A673 (cell line): ENCODE measurements at regions not wholly inside any gene's neighbourhood (a gene's known extent, or its start where the extent isn't known, plus 50 kb on each side); places are given as distances from the start of the nearest gene placed in this dataset.

ENCODE experiments used
- BruUV-seq: library from RNA; stranded (reverse); fragments of 400-500 nt; replicated peaks from 2 replicates; lab custom pipeline; 2021; lab: Mats Ljungman, UMichigan
- CTCF ChIA-PET: fragments of 300-600 bp; sonication (Branson Sonifier 250); formaldehyde crosslinking; loops from one replicate; lab custom pipeline; 2022; ENCODE audit warnings: antibody characterized with exemption; lab: Charles Lee
- POLR2A ChIA-PET: fragments of 300-600 bp; sonication (Branson Sonifier 250); formaldehyde crosslinking; loops from one replicate; lab custom pipeline; 2022; ENCODE audit warnings: antibody characterized with exemption; ENCODE audit not compliant: low non-redundant PET; lab: Charles Lee
- DNase-seq: peaks from one replicate; pipeline ENCODE4 v3.0.0-alpha.2; 2015; ENCODE audit warnings: low spot score
- H3K27ac ChIP-seq: fragments of 200-600 bp; sonication (generic); 2 replicates; pipeline ENCODE4 v1.5.1; 2016; ENCODE audit warnings: mixed run types, low read depth, mild to moderate bottlenecking, mixed read lengths, antibody characterized with exemption, low read length; ENCODE audit not compliant: poor library complexity, severe bottlenecking
- H3K27me3 ChIP-seq: fragments of 200-600 bp; sonication (generic); replicated peaks from 2 replicates; pipeline ENCODE4 v1.6.1; 2017; ENCODE audit warnings: mixed run types, low read depth, mild to moderate bottlenecking, mixed read lengths, antibody characterized with exemption, low read length; ENCODE audit not compliant: insufficient read depth, poor library complexity
- H3K36me3 ChIP-seq: fragments of 200-600 bp; sonication (generic); 2 replicates; pipeline ENCODE4 v1.6.1; 2016; ENCODE audit warnings: mixed run types, mild to moderate bottlenecking, mixed read lengths, antibody characterized with exemption, low read length; ENCODE audit not compliant: insufficient read depth, poor library complexity, severe bottlenecking
- H3K4me1 ChIP-seq: fragments of 200-600 bp; sonication (generic); 2 replicates; pipeline ENCODE4 v1.6.1; 2017; ENCODE audit warnings: mixed run types, mild to moderate bottlenecking, mixed read lengths, antibody characterized with exemption, low read length; ENCODE audit not compliant: insufficient read depth, poor library complexity, severe bottlenecking
- H3K4me3 ChIP-seq: fragments of 200-600 bp; sonication (generic); 2 replicates; pipeline ENCODE4 v1.5.1; 2016; ENCODE audit warnings: low read depth, mixed run types, mild to moderate bottlenecking, mixed read lengths, low read length; ENCODE audit not compliant: poor library complexity, severe bottlenecking
- H3K9me3 ChIP-seq: fragments of 200-600 bp; sonication (generic); 2 replicates; pipeline ENCODE4 v1.6.1; 2016; ENCODE audit warnings: mixed run types, low read depth, mild to moderate bottlenecking, mixed read lengths, antibody characterized with exemption, low read length; ENCODE audit not compliant: poor library complexity, severe bottlenecking
- CTCF ChIP-seq: fragments of 300-800, 200-600 bp; sonication (generic); conservative IDR thresholded peaks from 2 replicates; pipeline ENCODE4 v1.5.1; 2017; ENCODE audit warnings: low read depth, mild to moderate bottlenecking, antibody characterized with exemption, low read length, moderate library complexity, mixed read lengths
- EZH2 ChIP-seq: fragments of 200-600 bp; sonication (generic); IDR thresholded peaks from 2 replicates; pipeline ENCODE4 v1.6.1; 2017; ENCODE audit warnings: borderline replicate concordance, low read depth, mild to moderate bottlenecking, mixed read lengths, antibody characterized with exemption, low read length; ENCODE audit not compliant: poor library complexity, severe bottlenecking
- intact Hi-C: fragments of 100-400 bp; cut with micrococcal nuclease; formaldehyde crosslinking; loops from one replicate; pipeline ENCODE4 v1.10.0; 2022; ENCODE audit not compliant: unreplicated experiment

GRCh38 chr4:122203407-122203806 lies 51.3 kb downstream of the BLTP1 start:
- H3K27ac ChIP-seq: no peak overlapping the region
- H3K36me3 ChIP-seq: no peaks in the 10 kb centered on the region
- intact Hi-C loops: loop anchor here (5.0 kb wide), 1 partner anchor 374 kb away; no protein-coding TSS in a partner anchor
- H3K4me3 ChIP-seq: no peak overlapping the region
- ChIA-PET CTCF (no interaction called here), POLR2A (no interaction called here)
- H3K27me3 ChIP-seq: no peaks in the 10 kb centered on the region
- H3K4me1 ChIP-seq: no peaks in the 10 kb centered on the region
- no TSS peak for BruUV-seq
- no peaks in the 10 kb centered on the region for H3K9me3 ChIP-seq
- no peak for DNase-seq
- TF ChIP-seq EZH2 (no peak), CTCF (no peak)

DNA sequence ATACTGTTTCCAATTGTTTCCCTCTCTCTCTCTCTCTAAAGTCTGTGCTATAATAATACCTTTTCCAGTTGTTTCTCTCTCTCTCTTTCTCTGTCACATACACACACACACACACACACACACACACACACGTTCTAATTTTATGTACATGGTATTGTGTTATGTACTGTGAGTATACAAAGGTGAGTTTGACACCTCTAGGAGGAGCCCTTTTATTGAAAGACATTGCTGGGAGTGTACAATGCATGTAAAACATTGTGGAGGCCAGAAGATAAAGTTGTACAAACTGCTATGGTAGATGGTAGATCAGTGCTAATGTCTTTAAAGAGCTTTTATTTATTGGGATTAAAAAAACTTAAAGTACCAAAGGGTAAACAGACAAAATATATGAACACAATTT lies 53.6 kb downstream of the BLTP1 start:
- no peaks in the 10 kb centered on the region for H3K27me3 ChIP-seq
- DNase-seq: no peak
- TF ChIP-seq CTCF: no peak
- TF ChIP-seq EZH2: no peak
- intact Hi-C loops: no loop called here
- POLR2A ChIA-PET: no interaction called here
- no peak overlapping the region for H3K4me3 ChIP-seq
- H3K4me1 ChIP-seq: no peaks in the 10 kb centered on the region
- CTCF ChIA-PET: no interaction called here
- peaks cover 10% of the 10 kb centered on the region for H3K36me3 ChIP-seq
- no peaks in the 10 kb centered on the region for H3K9me3 ChIP-seq
- H3K27ac ChIP-seq: no peak overlapping the region
- BruUV-seq: no TSS peak

DNA sequence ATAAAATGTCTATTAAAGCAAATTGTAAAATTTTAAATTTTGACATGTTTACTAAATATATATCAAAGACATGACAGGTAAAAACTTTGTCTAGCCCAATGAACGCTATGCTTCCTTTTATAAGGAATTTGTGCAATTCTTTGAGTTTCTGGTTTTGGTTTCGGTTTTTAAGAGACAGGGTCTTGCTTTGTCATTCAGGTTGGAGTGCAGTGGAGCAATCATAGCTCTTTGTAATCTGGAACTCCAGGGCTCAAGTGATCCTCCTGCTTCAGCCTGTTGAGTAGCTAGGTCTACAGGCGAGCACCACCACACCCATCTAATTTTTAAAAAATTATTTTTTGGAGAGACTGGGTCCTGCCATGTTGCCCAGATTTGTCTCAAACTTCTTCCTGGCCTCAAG lies 60.7 kb downstream of the BLTP1 start:
- ChIA-PET POLR2A (no interaction called here), CTCF (no interaction called here)
- Histone ChIP-seq H3K4me3 (no peak overlapping the region), H3K27ac (no peak overlapping the region), H3K36me3 (peaks cover 17% of the 10 kb centered on the region), H3K9me3 (no peaks in the 10 kb centered on the region), H3K4me1 (no peaks in the 10 kb centered on the region), H3K27me3 (no peaks in the 10 kb centered on the region)
- BruUV-seq: no TSS peak
- no peak for TF ChIP-seq CTCF
- no peak for TF ChIP-seq EZH2
- no peak for DNase-seq
- intact Hi-C loops: no loop called here
